ENCODE measurements at regions not wholly inside any gene's neighbourhood (a gene's known extent, or its start where the extent isn't known, plus 50 kb on each side); places are given as distances from the start of the nearest gene placed in this dataset.

- Histone ChIP-seq H2AFZ (ENCODE audit: low read length) (no peak overlapping the region), H3K9me2 (ENCODE audit: low read depth, low read length) (no peaks in the 10 kb centered on the region), H3K36me3 (ENCODE audit: insufficient read depth, low read length) (no peaks in the 10 kb centered on the region), H3K27me3 (ENCODE audit: insufficient read depth, low read length) (0 out of 2 replicates have a peak, but pooled peaks cover 5% of the 10 kb centered on the region), H3K4me1 (ENCODE audit: insufficient read depth, low read length, severe bottlenecking) (no peaks in the 10 kb centered on the region), H3K9ac (ENCODE audit: low read length) (no peak overlapping the region), H3K9me3 (ENCODE audit: low read length) (no peaks in the 10 kb centered on the region), H3K79me2 (ENCODE audit: insufficient read depth, low read length) (no peaks in the 10 kb centered on the region), H4K20me1 (ENCODE audit: insufficient read depth, low read length) (no peaks in the 10 kb centered on the region), H3K4me2 (ENCODE audit: low read length) (no peak overlapping the region), H3F3A (ENCODE audit: insufficient read depth, low read length) (no peaks in the 10 kb centered on the region), H3K27ac (ENCODE audit: low read depth, low read length, poor library complexity, severe bottlenecking) (no peak overlapping the region), H3K4me3 (ENCODE audit: low read depth, low read length, poor library complexity, severe bottlenecking) (no peak overlapping the region)
- TF ChIP-seq EZH2 (IDR thresholded peaks at IDR 0.05; ENCODE audit: borderline replicate concordance, low read length) (no peak), CTCF (IDR thresholded peaks at IDR 0.05; ENCODE audit: low read length) (no peak)
Observed at GRCh38 chr2:18401471-18401870, 159.0 kb downstream of the RDH14 start.

GRCh38 chr2:18399601-18400000 lies 160.9 kb downstream of the RDH14 start:
- no peaks in the 10 kb centered on the region for H3K36me3 ChIP-seq (ENCODE audit: insufficient read depth, low read length)
- no peaks in the 10 kb centered on the region for H3K79me2 ChIP-seq (ENCODE audit: insufficient read depth, low read length)
- H3K9me3 ChIP-seq (ENCODE audit: low read length), result no peaks in the 10 kb centered on the region
- H3K9ac ChIP-seq (ENCODE audit: low read length), result no peak overlapping the region
- no peaks in the 10 kb centered on the region for H3F3A ChIP-seq (ENCODE audit: insufficient read depth, low read length)
- H3K4me3 ChIP-seq (ENCODE audit: low read depth, low read length, poor library complexity, severe bottlenecking), result no peak overlapping the region
- H3K27me3 ChIP-seq (ENCODE audit: insufficient read depth, low read length), result 0 out of 2 replicates have a peak, but pooled peaks cover 5% of the 10 kb centered on the region
- TF ChIP-seq CTCF (IDR thresholded peaks at IDR 0.05; ENCODE audit: low read length), result no peak
- no peak overlapping the region for H3K4me2 ChIP-seq (ENCODE audit: low read length)
- H3K9me2 ChIP-seq (ENCODE audit: low read depth, low read length), result no peaks in the 10 kb centered on the region
- H3K4me1 ChIP-seq (ENCODE audit: insufficient read depth, low read length, severe bottlenecking), result no peaks in the 10 kb centered on the region
- H4K20me1 ChIP-seq (ENCODE audit: insufficient read depth, low read length), result no peaks in the 10 kb centered on the region
- no peak overlapping the region for H2AFZ ChIP-seq (ENCODE audit: low read length)
- no peak overlapping the region for H3K27ac ChIP-seq (ENCODE audit: low read depth, low read length, poor library complexity, severe bottlenecking)

DNA sequence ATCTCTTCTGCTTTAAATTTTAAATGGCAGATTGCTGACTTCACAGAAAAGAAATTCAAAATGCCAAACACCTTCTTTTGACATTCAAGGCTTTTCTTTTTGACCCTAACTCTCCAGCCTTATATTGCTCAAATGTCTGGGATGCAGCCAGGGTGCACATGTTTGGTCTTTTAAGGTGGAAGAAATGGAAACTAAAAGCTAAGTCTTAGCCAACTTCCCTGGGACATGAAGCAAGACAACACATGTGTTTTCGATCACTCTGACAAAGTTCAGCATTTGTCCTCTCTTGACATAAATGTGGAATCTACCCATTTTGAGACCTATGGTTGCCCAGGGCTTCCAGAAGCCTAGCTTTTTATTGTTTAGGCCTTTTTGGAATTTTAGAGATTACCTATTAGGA lies 161.6 kb downstream of the RDH14 start:
- no peaks in the 10 kb centered on the region for H3K79me2 ChIP-seq (ENCODE audit: insufficient read depth, low read length)
- no peak overlapping the region for H2AFZ ChIP-seq (ENCODE audit: low read length)
- no peak overlapping the region for H3K9ac ChIP-seq (ENCODE audit: low read length)
- TF ChIP-seq CTCF (IDR thresholded peaks at IDR 0.05; ENCODE audit: low read length) (no peak), EZH2 (IDR thresholded peaks at IDR 0.05; ENCODE audit: borderline replicate concordance, low read length) (no peak)
- H3K27ac ChIP-seq (ENCODE audit: low read depth, low read length, poor library complexity, severe bottlenecking), result no peak overlapping the region
- no peaks in the 10 kb centered on the region for H4K20me1 ChIP-seq (ENCODE audit: insufficient read depth, low read length)
- no peaks in the 10 kb centered on the region for H3F3A ChIP-seq (ENCODE audit: insufficient read depth, low read length)
- no peaks in the 10 kb centered on the region for H3K9me2 ChIP-seq (ENCODE audit: low read depth, low read length)
- H3K27me3 ChIP-seq (ENCODE audit: insufficient read depth, low read length), result 0 out of 2 replicates have a peak, but pooled peaks cover 5% of the 10 kb centered on the region
- H3K9me3 ChIP-seq (ENCODE audit: low read length), result no peaks in the 10 kb centered on the region
- no peak overlapping the region for H3K4me2 ChIP-seq (ENCODE audit: low read length)
- no peak overlapping the region for H3K4me3 ChIP-seq (ENCODE audit: low read depth, low read length, poor library complexity, severe bottlenecking)
- no peaks in the 10 kb centered on the region for H3K4me1 ChIP-seq (ENCODE audit: insufficient read depth, low read length, severe bottlenecking)
- no peaks in the 10 kb centered on the region for H3K36me3 ChIP-seq (ENCODE audit: insufficient read depth, low read length)
